AG09309 (cell line): ENCODE measurements at regions not wholly inside any gene's neighbourhood (a gene's known extent, or its start where the extent isn't known, plus 50 kb on each side); places are given as distances from the start of the nearest gene placed in this dataset.

Experiments
- DNase-seq: peaks from one replicate; pipeline ENCODE4 v3.0.0-alpha.2; 2010; ENCODE audit warnings: low read depth
- H3K4me3 ChIP-seq: 2 replicates; pipeline ENCODE4 v1.5.1; 2011; ENCODE audit warnings: mild to moderate bottlenecking, low read depth, low read length, moderate library complexity; ENCODE audit not compliant: control insufficient read depth
- CTCF ChIP-seq: IDR thresholded peaks from 2 replicates; pipeline ENCODE4 v1.5.1; 2011; ENCODE audit warnings: mild to moderate bottlenecking, low read depth, low read length, inconsistent platforms; ENCODE audit not compliant: insufficient read depth, control insufficient read depth; ENCODE audit errors: missing control alignments

DNA sequence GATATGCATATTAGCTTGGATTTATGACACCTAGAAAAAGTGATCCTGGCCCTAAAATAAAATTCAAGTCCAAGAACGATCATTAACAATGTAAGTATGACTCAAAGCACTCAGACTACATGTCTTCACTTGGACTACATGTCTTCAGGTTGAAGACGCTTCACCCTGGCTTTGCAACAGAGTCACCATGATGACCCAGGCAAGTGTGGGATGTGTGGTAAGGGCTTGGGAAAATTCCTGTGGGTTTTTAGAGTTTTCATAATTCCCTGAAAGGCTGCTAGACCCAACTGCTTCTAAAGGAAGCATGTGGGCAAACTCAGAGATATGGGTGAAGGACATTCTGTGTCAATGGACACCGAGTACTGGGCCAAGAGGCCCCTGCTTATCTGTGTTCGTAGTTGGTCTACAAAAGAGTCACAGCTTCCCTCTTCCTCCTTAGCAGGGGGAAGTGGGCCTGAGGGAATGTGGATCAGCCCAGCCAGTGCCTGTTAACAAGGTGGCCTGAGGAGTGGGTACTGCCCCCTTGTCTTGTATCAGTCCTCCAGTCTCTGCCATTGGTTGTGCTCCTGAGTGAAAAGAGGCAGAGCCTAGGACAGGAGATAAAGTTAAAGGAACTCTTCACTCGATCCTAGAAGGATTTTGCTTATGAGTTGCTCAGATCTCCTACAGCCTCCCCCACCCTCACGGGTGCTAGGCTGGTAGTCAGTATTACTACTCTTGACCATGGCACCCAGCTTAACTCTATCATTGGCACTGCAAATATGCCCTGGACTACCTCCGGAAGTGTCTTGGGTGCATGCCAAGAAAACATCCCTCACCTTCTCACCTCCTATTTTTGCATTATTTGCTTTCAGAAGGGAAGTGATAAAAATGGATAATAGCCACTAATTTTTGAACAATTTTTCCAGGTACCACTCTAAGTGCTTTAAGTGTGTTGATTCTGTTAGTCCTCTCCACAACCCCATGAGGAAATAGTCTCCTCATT lies 406.3 kb downstream of the COG6 start:
- DNase-seq = peak; percentile 37
- no peak for TF ChIP-seq CTCF

DNA sequence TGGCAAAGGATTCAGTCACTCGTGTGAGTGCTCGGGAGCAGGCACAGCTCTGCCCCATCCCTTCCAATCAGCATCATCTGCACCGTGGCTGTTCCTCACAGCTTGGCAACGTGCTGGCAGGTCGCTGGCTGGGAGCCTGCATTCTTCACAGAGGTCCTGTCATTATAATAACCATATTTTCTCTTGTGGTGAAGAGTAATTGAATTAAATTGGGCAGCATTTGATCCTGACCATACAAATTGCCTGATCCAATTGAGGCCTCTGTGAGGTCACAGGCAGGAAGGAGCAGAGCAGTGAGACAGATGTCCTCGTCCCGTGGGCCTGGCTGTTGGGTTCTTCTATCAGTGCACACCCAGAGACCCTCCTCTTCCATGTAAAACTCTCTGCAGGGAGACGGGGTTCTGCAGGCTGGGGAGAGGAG lies 407.8 kb downstream of the COG6 start:
- TF ChIP-seq CTCF = no peak
- no peak overlapping the region for H3K4me3 ChIP-seq
- no peak for DNase-seq

More for the DNA sequence above, 406.3 kb downstream of the COG6 start:
- no peak overlapping the region for H3K4me3 ChIP-seq

DNA sequence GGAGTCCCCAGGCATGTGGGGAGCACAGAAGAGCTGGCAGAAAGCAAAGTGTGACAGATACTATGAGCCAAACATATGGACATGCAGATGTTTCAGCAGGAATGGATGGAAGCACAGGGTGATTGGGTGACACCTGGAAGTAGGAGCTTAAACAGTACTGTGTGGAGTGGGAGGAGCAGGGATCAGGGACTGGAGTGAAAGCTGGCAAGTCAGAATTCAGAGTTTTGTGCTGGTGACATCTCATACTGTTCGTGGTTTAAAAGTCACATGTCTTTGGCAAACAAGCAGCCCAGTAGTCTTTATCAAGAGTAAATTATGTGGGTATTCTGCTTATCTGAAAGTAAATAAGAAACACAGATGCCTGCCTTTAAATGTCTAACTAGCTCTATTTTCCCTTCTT lies 408.2 kb downstream of the COG6 start:
- no peak for TF ChIP-seq CTCF
- no peak overlapping the region for H3K4me3 ChIP-seq
- DNase-seq = no peak

DNA sequence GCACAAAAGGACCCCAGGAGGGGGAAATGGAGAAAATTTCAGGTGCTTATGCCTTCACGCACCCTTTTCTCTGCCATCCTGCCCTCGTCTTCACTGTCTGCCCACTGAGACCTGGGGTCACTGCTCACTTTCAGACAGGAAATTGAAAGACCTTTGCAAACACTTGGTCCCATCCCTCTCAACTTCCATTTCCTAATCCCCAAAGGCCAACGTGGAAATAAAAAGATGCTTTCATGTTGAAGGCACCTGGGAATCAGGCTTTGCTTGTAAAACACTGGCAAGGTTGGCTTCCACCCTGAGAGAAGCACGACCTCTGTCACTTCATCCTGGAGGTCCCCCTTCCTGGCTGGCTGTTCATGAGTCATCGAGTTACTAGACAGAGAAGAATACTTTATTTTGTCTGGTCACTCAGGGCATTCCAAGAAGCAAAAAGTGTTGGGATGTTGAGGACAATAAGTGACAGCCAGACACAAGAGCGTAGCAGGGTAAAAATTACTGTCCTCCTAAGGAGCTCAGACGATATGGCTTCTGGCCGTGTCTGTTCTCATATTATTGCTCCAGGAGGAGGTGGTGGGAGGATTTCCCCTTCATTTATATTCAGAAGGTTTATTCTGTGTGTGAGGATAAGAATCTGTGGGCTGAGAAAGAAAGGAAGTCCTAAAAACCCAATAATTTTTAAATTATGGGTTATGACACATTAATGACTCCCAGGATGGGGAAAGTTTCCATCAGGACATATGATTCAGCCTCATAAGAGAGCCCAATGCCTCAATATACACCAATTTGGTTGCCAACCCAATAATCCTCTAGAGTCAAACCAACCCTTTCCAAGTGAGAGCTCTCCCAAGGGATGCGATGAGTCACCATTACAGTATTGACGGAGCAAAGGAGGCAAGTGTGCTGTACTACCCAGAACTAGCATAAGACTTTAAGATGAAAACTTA lies 409.0 kb downstream of the COG6 start:
- DNase-seq = peak; percentile 97
- TF ChIP-seq CTCF = no peak
- H3K4me3 ChIP-seq = no peak overlapping the region

DNA sequence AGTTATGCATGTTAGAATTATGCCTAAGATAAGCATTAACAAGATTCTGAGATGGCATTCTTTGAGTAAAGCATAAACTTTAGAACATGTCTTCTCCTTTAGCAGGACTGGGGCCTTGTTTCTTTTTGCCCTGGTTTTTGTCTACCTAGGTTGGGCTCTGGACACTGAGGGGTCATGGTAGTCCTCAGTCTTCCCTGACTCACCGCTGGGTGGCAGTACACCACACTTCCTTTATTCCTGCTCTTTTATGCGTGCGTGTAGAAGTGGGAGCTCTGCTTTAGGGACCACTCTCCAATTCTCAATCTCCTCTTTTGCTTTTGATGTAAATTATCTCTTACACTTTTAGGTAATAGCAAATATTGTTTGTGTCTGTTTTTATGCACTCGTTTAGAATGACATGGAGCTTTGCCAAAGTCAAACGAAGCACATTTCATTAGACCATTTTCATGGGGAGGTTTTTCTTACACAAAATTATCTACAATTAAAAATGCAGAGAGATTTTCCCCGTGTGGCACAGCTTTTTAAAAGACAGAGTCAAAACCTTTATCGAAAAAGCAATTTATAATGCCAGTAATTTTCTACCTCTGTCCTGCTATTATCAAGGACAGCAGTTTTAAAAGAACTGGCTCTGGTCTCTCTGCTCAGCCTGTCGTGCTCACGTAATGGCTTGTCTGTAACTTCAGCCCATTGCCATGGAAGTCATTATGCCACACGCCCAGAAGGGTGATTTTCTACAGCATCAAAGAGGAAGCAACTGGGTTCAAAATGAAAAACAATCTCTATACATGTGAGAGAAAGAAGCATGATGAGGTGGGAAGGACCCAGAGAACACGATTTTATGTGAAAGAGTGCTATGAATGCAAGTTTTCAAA lies 413.9 kb downstream of the COG6 start:
- peak; percentile 85 for TF ChIP-seq CTCF
- DNase-seq = no peak
- no peak overlapping the region for H3K4me3 ChIP-seq
